ENCODE measurements at regions not wholly inside any gene's neighbourhood (a gene's known extent, or its start where the extent isn't known, plus 50 kb on each side); places are given as distances from the start of the nearest gene placed in this dataset.
"Not testable (repeated sequence)": the region's sequence is repeated elsewhere in the genome, so short reads cannot be mapped to it uniquely, and the experiment has no call there.

DNA sequence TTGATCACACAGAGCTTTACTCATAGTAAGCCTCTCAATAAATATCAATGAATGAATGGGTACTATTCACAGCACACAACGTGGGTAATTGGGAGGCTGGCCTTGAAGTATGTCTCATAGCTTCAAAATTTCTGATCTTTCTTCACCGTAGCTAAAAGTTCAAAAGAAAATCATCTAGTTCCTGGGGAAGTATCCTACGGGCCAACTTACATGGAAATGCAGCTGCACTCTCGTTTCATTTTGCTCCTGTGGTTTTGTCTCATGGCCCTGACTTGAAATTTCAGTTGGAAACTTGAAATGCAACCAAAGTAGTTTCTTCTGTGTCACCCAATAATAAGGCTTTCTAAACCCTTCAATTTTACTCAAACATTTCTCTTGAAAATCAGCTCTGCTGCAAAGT is 76.1 kb upstream of the CNIH3 start:
- no peak for DNase-seq

GRCh38 chr1:224540535-224540934 is 75.6 kb upstream of the CNIH3 start:
- DNase-seq, result no peak

DNA sequence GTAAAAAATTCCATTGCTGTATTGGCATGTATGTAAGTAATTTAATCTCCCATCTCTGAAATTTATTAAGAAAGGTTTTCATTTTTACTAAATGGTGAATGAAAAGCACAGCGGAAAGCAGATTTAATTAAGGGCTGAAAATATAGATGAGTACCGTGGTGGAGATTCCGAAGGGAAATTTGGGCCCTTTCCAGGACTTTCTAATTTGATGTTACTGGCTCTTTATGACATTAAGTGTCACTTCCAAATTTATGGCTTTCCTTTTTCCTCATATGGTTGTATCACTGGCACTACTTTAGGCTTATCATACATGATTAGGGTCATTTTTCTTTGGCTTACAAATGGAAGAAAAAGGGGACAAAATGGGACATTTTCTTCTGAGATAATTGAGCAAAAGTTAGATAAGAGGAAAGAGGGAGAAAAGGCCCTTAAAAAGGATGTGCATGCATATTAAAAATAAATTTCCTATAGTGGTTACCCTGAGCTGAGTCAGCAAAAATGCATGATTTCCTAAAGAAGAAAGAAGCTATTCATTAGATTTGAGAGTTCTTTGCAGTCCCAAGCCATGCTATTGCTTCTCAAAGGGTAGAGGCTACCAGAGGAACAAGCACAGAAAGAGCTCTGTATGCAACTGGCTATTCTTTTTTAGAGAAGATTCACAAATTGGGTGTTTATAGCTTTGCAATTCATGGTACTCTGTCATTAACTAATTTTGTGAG is 74.9 kb upstream of the CNIH3 start:
- DNase-seq, result no peak

- DNase-seq, result no peak
These were observed 74.1 kb upstream of the CNIH3 start for GRCh38 chr1:224541901-224542630.

DNA sequence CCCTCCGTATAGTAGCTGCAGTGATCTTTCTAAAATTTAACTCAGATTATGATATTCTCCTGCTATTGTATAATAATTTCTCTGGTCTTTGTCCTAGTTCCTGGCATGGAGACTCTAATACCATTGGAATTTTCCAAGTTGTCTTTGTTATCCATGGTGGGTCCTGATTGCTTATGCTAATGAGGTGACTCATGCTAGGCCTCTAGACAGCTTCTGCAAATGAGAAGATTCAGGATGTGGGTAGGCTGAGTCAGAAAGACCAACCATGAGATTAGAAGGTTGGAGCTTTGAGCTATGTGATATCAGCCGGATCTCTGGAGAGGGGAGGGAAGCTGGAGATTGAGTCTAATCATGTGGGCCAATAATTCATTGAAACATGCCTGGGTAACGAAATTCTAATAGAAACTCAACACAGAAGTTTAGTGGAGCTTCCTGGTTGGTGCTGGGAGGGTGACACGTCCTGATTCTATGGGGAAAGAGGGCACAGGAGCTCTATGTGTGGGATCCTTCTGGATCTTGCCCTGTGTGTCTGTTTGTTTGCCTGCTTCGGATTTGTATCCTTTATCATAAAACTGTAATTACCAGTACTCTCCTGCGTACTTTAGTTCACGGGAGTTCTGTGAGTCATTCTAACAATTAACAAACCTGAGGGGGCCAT is 73.2 kb upstream of the CNIH3 start:
- no peak for DNase-seq

- no peak for DNase-seq
These were observed 72.7 kb upstream of the CNIH3 start for GRCh38 chr1:224543453-224543852.

- no peak for DNase-seq
These were observed 71.6 kb upstream of the CNIH3 start for GRCh38 chr1:224544346-224545110.

GRCh38 chr1:224545571-224545970 is 70.5 kb upstream of the CNIH3 start:
- no peak for DNase-seq

GRCh38 chr1:224548676-224549075 is 67.4 kb upstream of the CNIH3 start:
- no peak for DNase-seq

GRCh38 chr1:224551189-224551588 is 64.9 kb upstream of the CNIH3 start:
- DNase-seq, result not testable (repeated sequence)

- no peak for DNase-seq
These were observed 62.1 kb upstream of the CNIH3 start for GRCh38 chr1:224554056-224554455.

DNA sequence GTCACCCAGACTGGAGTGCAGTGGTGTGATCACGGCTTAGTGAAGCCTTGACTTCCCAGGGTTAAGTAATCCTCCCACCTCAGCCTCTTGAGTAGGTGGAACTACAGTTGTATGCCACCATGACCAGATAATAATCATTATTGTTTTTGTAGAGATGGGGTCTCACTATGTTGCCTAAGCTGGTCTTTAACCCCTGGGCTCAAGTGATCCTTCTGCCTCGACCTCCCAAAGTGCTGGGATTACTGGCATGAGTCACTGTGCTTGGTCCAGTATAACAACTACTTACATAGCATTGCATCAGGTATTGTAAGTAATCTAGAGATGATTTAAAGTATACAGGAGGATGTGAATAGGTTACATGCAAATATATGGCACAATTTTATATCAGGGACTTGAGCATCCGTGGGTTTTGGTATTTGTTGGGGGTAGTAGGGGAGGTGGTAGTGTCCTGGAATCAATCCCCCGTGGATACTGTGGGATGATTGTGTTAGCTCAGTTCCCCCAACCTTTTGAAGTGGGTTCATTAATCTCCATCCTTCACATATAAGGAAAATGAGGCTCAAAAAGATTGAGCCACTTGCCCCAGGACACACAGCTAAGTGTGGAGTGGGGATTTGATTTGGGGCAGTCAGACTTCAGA is 61.4 kb upstream of the CNIH3 start:
- no peak for DNase-seq

DNA sequence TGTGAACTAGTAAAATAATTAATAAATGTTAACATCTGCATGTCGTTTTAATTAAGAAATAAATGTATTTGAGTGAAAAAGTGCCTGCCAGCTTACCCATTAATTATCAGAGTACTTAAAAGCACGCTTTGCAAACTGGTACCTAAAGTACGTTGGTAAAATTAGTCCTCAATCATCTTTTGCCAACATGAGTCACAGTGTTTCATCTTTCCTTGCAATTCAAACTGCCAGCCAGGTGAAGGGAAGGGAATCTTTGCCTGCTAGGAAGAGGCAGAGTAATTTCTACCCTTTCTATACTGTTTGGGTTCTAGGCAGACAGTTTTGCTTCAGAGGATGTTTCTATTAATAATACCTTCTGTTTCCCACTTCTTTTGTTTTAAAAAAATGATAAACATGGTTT is 57.2 kb upstream of the CNIH3 start:
- no peak for DNase-seq

GRCh38 chr1:224559981-224560728 is 56.0 kb upstream of the CNIH3 start:
- no peak for DNase-seq

DNA sequence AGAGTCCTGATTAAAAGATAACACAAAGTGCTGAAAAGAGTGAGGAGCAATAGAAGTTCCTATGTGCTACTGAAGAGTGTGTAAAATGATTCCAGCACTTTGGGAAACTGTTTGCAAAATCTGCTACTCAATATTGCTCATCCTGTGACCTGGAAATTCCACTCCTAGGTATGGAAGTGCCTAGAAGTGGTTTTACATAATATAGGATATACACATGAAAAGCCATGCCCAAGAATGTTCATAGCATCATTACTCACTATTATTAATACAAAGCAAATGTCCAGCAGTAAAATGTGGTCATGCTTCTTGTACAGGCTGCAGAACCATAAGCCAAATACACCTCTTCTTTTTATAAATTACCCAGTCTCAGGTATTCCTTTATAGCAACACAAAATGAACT is 53.2 kb upstream of the CNIH3 start:
- not testable (repeated sequence) for DNase-seq

DNA sequence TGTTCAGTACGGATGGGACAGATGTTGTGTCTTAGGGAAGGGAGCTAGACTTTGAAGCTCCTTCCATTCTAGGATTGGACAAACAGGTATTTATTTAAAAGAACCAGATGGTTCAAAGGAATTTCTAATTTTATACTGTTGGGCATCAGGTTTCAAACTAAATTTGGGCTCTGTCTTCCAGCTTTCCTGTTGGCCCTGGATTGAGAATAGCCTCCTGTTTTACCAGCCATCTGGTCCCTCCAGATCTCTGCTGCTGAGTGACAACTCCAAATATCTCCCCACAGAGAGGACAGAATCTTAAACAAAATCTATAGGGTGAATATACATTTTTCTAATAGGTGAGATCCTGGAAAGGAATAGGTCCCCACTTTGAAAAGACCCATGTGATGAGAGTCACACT is 52.5 kb upstream of the CNIH3 start:
- DNase-seq, result no peak

- no peak for DNase-seq
These were observed 51.5 kb upstream of the CNIH3 start for GRCh38 chr1:224564454-224565084.

- DNase-seq, result no peak
These were observed 50.9 kb upstream of the CNIH3 start for GRCh38 chr1:224565186-224565585.

DNA sequence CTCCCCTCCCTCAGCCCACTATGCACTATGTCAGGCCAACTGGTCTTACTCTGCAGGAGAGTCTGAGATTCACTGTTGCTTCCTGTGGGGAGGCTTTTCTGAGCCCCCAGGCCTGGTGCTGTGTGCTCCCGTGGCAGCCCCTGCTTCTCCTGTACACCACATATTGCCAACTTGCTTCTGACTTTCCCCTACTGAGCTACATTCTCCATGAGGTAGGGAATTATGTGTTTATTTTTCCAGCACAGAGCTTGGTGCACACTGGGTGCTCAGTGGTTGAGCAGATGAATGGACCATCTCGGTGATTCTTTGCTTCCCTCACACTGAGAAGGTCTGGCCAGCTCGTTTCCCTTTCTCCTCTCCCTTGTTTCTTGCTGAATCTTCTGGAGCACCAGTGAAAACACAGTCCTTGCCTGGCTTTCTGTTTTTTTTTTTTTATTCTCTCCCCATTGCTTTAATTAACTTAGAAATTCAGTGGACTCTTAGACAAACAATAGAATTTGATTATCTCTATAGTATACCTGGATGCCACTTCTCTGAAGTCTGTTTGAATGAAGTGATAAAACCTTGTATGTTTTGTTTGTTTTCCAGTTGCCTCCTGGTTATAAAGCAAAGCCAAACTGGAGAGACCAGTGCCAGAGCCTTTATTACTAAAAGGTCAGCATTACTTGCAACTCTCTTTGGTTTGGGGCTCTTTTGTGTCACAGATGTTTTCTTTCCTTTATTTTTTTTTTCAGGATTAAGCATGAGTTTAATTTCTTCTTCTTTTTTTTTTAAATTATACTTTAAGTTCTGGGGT is 50.3 kb upstream of the CNIH3 start:
- DNase-seq, result no peak

Data from stimulated activated CD4-positive, alpha-beta T cell treated with anti-CD3 and anti-CD28 coated beads, Interleukin-4, amount 100 ng/mL, for 1 hour (primary cell).